Rectal smooth muscle tissue (tissue), 1 donor: ENCODE measurements at regions not wholly inside any gene's neighbourhood (a gene's known extent, or its start where the extent isn't known, plus 50 kb on each side); places are given as distances from the start of the nearest gene placed in this dataset.

ENCODE experiments used
- H3K27ac ChIP-seq: one replicate; pipeline ENCODE4 v1.7.0; 2013; ENCODE audit warnings: low read depth, low read length, inconsistent platforms
- H3K27me3 ChIP-seq: one replicate; pipeline ENCODE4 v1.7.0; 2013; ENCODE audit warnings: low read length; ENCODE audit not compliant: control insufficient read depth, insufficient read depth
- H3K36me3 ChIP-seq: one replicate; pipeline ENCODE4 v1.7.0; 2013; ENCODE audit warnings: low read length; ENCODE audit not compliant: control insufficient read depth, insufficient read depth
- H3K4me1 ChIP-seq: one replicate; pipeline ENCODE4 v1.7.0; 2013; ENCODE audit warnings: low read length; ENCODE audit not compliant: control insufficient read depth, insufficient read depth
- H3K4me3 ChIP-seq: one replicate; pipeline ENCODE4 v1.7.0; 2013; ENCODE audit warnings: low read length
- H3K9ac ChIP-seq: one replicate; pipeline ENCODE4 v1.7.0; 2013; ENCODE audit warnings: low read length

DNA sequence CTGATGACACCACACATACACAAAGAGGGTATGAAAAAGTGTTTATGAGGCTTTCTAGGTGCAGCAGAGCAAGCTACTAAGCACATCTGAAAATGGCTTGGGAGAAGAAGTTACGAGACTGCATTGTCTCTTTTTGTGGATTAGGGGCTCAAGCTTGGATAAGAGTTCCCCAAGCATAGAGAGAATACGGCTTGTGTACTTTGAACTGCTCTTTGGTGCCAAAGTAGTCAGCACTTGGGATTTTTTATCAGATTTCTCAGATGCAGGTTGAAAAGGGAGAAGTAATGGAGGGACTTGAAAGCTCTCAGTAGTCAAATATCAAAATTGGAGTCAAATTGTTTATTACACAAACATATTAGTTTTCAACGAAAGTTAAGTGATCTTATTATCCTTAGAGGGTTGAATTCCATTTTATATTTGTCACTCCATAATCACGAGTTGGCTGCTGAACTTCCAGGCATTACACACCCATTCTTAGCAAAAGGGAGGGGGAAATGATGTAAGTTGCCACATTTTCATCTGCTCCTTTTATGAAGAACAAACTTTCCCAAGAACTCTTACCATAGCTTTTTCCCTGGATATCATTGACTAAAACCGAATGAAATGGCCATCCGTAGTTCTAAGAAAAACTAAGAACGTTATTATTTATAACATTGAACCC, 1904.9 kb downstream of the PCDH7 start:
- Histone ChIP-seq H3K4me1 (no peaks in the 10 kb centered on the region), H3K36me3 (no peaks in the 10 kb centered on the region), H3K4me3 (no peak overlapping the region), H3K27me3 (no peaks in the 10 kb centered on the region), H3K9ac (no peak overlapping the region), H3K27ac (no peak overlapping the region)

DNA sequence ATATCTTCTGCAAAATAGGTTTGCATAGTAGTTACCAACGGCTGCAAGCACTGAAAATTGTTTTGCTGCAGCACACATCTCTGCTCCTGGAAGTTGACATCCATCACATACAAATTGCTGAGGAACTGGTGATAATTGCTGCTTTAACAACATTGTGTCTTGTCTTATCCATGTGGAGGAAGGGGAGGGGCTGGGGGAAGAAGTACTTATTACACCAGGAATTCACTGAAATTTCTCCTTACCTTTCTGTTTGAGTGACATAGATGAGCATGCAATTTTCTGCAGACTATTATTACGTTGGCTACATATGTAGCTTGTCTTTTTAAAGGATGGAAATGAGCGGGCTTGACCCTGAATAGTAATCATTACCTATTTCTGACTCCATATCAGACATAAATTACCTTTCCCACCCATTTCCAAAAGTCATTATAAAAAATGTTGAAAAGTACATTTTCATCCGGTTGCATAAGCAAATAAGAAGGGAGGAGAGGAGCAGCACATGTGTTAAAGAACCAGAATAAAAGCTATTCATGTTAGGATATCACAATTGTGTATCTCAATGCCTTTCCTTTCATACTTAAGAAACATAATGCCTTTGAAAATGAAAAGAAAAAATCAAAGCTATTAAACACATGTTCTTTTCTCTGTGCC, 1905.6 kb downstream of the PCDH7 start:
- Histone ChIP-seq H3K4me1 (no peaks in the 10 kb centered on the region), H3K27ac (no peak overlapping the region), H3K36me3 (no peaks in the 10 kb centered on the region), H3K27me3 (no peaks in the 10 kb centered on the region), H3K9ac (no peak overlapping the region), H3K4me3 (no peak overlapping the region)

GRCh38 chr4:32631831-32632230, 1911.7 kb downstream of the PCDH7 start:
- H3K9ac ChIP-seq, result no peak overlapping the region
- no peak overlapping the region for H3K27ac ChIP-seq
- no peaks in the 10 kb centered on the region for H3K4me1 ChIP-seq
- no peak overlapping the region for H3K4me3 ChIP-seq
- H3K27me3 ChIP-seq, result no peaks in the 10 kb centered on the region
- no peaks in the 10 kb centered on the region for H3K36me3 ChIP-seq

DNA sequence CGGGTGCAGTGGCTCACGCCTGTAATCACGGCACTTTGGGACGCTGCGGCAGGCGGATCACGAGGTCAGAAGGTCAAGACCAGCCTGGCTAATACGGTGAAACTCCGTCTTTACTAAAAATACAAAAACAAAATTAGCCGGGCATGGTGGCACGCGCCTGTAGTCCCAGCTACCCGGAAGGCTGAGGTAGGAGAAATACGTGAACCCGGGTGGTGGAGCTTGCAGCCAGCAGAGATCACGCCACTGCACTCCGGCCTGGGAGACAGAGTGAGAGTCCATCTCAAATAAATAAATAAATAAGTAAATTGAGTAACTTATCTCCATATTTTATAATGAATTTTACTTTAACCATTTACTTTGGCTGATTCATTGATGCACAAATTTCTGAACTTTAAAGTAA, 1913.3 kb downstream of the PCDH7 start:
- no peak overlapping the region for H3K4me3 ChIP-seq
- no peaks in the 10 kb centered on the region for H3K27me3 ChIP-seq
- H3K9ac ChIP-seq, result no peak overlapping the region
- no peaks in the 10 kb centered on the region for H3K4me1 ChIP-seq
- no peaks in the 10 kb centered on the region for H3K36me3 ChIP-seq
- no peak overlapping the region for H3K27ac ChIP-seq

DNA sequence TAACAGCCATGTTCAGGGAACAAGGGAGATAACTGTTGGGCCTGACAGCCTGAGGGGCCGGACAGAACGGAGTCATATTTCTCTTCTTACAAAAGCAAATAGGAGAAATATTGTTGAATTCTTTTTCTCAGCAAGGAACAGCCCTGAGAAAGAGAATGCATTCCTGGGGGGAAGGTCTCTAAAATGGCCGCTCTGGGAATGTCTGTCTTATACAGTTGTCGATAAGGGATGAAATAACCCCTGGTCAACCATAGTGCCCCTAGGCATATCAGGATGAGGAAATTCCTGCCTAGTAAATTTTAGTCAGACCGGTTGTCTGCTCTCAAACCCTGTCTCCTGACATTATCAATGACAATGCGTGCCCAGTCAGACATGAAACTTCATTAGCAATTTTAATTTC, 1925.5 kb downstream of the PCDH7 start:
- Histone ChIP-seq H3K27ac (no peak overlapping the region), H3K4me1 (no peaks in the 10 kb centered on the region), H3K27me3 (no peaks in the 10 kb centered on the region), H3K36me3 (no peaks in the 10 kb centered on the region), H3K9ac (no peak overlapping the region), H3K4me3 (no peak overlapping the region)

- no peak overlapping the region for H3K27ac ChIP-seq
- H3K4me1 ChIP-seq, result no peaks in the 10 kb centered on the region
- no peaks in the 10 kb centered on the region for H3K27me3 ChIP-seq
- H3K9ac ChIP-seq, result no peak overlapping the region
- H3K4me3 ChIP-seq, result no peak overlapping the region
- H3K36me3 ChIP-seq, result no peaks in the 10 kb centered on the region
Measured at GRCh38 chr4:32658019-32658418, 1937.8 kb downstream of the PCDH7 start.

DNA sequence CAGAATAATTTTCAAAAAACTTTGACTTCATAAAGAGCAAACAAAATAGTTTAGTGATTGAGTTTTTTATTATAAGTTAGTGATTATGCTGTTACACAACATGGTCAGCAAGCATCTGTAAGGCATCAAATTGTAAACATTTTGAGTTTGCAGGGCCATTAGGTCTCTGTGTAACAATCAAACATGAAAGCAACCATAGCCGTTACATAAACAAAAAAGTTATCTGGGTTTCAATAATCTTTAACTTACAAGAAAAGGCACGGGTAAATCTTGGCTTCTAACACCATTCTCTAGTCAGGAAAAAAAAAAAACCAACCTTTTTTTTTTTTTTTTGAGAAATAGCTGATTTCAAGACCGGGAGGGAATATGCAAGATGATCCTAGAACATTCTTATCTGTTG, 1941.1 kb downstream of the PCDH7 start:
- Histone ChIP-seq H3K4me3 (no peak overlapping the region), H3K27ac (no peak overlapping the region), H3K36me3 (no peaks in the 10 kb centered on the region), H3K4me1 (no peaks in the 10 kb centered on the region), H3K9ac (no peak overlapping the region), H3K27me3 (no peaks in the 10 kb centered on the region)

DNA sequence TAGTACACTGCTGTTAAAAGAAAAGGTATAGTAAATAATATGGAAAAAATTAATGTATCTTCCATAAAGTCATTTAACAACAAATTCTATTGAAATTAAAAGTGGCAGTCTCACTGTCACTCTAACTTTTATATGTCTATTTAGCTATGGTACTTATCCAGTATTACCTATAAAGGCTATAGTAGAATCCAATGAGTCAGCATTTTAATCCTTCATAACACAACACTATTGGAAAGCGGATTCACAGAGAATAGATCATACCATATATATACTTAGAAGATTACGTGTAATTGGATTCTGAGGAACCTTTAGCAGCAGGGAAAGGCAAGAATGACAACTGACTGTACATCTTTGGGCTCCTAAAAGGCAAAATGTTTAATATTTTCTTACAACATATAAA, 1942.6 kb downstream of the PCDH7 start:
- no peaks in the 10 kb centered on the region for H3K4me1 ChIP-seq
- H3K36me3 ChIP-seq, result no peaks in the 10 kb centered on the region
- no peaks in the 10 kb centered on the region for H3K27me3 ChIP-seq
- no peak overlapping the region for H3K27ac ChIP-seq
- no peak overlapping the region for H3K9ac ChIP-seq
- H3K4me3 ChIP-seq, result no peak overlapping the region

GRCh38 chr4:32672359-32672758, 1952.2 kb downstream of the PCDH7 start:
- Histone ChIP-seq H3K36me3 (no peaks in the 10 kb centered on the region), H3K27me3 (no peaks in the 10 kb centered on the region), H3K9ac (no peak overlapping the region), H3K27ac (no peak overlapping the region), H3K4me3 (no peak overlapping the region), H3K4me1 (no peaks in the 10 kb centered on the region)

DNA sequence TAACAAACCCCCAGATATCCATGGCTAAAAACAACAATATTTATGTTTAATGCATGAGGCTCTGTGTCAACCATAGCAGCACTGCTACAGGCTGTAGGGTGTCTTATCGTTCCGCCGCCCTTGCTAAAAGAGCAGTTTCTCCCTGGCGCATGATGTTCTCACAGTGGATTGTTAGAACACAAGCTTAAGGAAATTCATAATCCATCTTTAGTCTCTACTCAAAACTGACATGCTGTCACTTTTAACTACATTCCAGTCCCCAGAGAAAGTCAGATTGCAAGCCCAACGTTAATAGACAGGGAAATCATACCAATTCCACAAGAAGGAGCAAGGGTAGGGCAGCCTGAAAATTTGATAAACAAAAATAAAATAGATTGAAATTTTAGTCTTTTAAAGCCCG, 1960.8 kb downstream of the PCDH7 start:
- no peak overlapping the region for H3K9ac ChIP-seq
- no peak overlapping the region for H3K4me3 ChIP-seq
- H3K27ac ChIP-seq, result no peak overlapping the region
- no peaks in the 10 kb centered on the region for H3K36me3 ChIP-seq
- H3K4me1 ChIP-seq, result no peaks in the 10 kb centered on the region
- no peaks in the 10 kb centered on the region for H3K27me3 ChIP-seq

DNA sequence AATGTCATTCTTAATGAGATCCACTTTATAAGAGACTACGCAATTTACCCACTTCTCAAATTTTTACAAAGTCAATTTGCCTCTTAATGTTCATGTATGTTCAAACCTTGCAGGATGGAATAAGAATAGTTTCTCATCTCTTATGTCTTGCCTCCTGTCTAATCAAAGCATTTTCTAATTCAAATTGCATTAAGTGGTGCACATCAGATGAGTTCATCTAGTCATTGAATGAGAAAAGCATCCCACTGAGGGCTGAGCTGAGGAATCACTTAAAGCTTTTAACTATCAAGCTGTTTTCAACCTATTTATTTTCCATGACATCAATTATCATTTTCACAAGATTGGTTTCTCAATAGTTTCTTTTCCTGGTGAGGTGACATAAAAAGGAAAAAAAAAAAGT, 1964.0 kb downstream of the PCDH7 start:
- no peaks in the 10 kb centered on the region for H3K4me1 ChIP-seq
- H3K27me3 ChIP-seq, result no peaks in the 10 kb centered on the region
- no peak overlapping the region for H3K4me3 ChIP-seq
- H3K36me3 ChIP-seq, result no peaks in the 10 kb centered on the region
- no peak overlapping the region for H3K27ac ChIP-seq
- no peak overlapping the region for H3K9ac ChIP-seq

GRCh38 chr4:32686123-32686522, 1966.0 kb downstream of the PCDH7 start:
- H3K4me1 ChIP-seq, result no peaks in the 10 kb centered on the region
- no peaks in the 10 kb centered on the region for H3K27me3 ChIP-seq
- no peak overlapping the region for H3K9ac ChIP-seq
- no peak overlapping the region for H3K4me3 ChIP-seq
- H3K36me3 ChIP-seq, result no peaks in the 10 kb centered on the region
- H3K27ac ChIP-seq, result no peak overlapping the region

DNA sequence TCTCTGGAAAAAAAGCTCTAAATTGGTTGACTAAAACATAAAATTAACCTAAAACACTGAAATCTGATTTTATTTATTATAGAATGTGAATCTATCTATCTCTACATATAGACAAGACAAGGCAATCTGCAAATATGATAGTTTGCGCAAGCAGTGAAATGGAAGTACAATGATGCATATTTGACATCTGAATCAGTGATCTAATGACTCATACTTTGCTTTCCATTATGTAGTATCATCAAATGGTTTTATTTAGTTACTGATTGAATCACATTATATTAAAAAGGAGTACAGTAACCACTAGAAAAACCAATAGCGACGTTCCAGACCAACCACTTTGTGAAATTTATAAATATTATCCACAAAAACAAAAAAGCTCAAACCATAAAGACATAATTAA, 1969.3 kb downstream of the PCDH7 start:
- no peaks in the 10 kb centered on the region for H3K36me3 ChIP-seq
- no peak overlapping the region for H3K4me3 ChIP-seq
- H3K4me1 ChIP-seq, result no peaks in the 10 kb centered on the region
- no peaks in the 10 kb centered on the region for H3K27me3 ChIP-seq
- H3K27ac ChIP-seq, result no peak overlapping the region
- no peak overlapping the region for H3K9ac ChIP-seq
